Stomach (tissue), 4 donors: ENCODE measurements at regions not wholly inside any gene's neighbourhood (a gene's known extent, or its start where the extent isn't known, plus 50 kb on each side); places are given as distances from the start of the nearest gene placed in this dataset.

Experiments
- CTCF ChIP-seq, 7 experiments: fragments of 450-650 bp in 4 of 7; fragments of 200-600 bp in 3 of 7; sonication (generic) in 3 of 7; IDR thresholded peaks; one replicate each; pipeline ENCODE4 v1.5.1; 2016 to 2019; ENCODE audit warnings: antibody characterized with exemption in 7 of 7, control low read depth in 2 of 7, mild to moderate bottlenecking in 1 of 7
- EP300 ChIP-seq: sonication (generic); formaldehyde crosslinking; IDR thresholded peaks from one replicate; pipeline ENCODE4 v1.6.1; 2017; ENCODE audit warnings: antibody characterized with exemption
- POLR2A ChIP-seq, 4 donors: fragments of 450-650 bp; IDR thresholded peaks; one replicate each; pipeline ENCODE4 v1.6.1; 2016; ENCODE audit warnings: antibody characterized with exemption in 4 of 4, control low read depth in 2 of 4, mild to moderate bottlenecking in 1 of 4, moderate library complexity in 1 of 4
- POLR2AphosphoS5 ChIP-seq, 3 donors: sonication (generic); formaldehyde crosslinking; IDR thresholded peaks; one replicate each; pipeline ENCODE4 v1.6.1; 2016; ENCODE audit warnings: antibody characterized with exemption in 3 of 3

GRCh38 chr14:26873362-26873960 lies 275.6 kb upstream of the NOVA1 start:
- TF ChIP-seq CTCF (IDR thresholded peaks at IDR 0.05): no peak
- TF ChIP-seq POLR2AphosphoS5 (IDR thresholded peaks at IDR 0.05): no peak
- TF ChIP-seq POLR2A (IDR thresholded peaks at IDR 0.05): no peak
- no peak for TF ChIP-seq EP300
